Ovary (tissue), 3 donors: ENCODE measurements at regions not wholly inside any gene's neighbourhood (a gene's known extent, or its start where the extent isn't known, plus 50 kb on each side); places are given as distances from the start of the nearest gene placed in this dataset.

Experiments used
- CTCF ChIP-seq, 3 donors: fragments of 450-650 bp in 2 of 3; fragments of 200-600 bp in 1 of 3; IDR thresholded peaks; one replicate each; pipeline versions ENCODE4 v1.5.1 to v1.8.0; 2016 to 2022; ENCODE audit warnings: antibody characterized with exemption in 3 of 3, mild to moderate bottlenecking in 1 of 3
- EP300 ChIP-seq: sonication (generic); formaldehyde crosslinking; IDR thresholded peaks from one replicate; pipeline ENCODE4 v1.6.1; 2017; ENCODE audit warnings: antibody characterized with exemption
- POLR2A ChIP-seq: fragments of 450-650 bp; IDR thresholded peaks from one replicate; pipeline ENCODE4 v1.6.1; 2017; ENCODE audit warnings: antibody characterized with exemption, mild to moderate bottlenecking, moderate library complexity
- donor health status: DM: no; HTN: no; CAD: no.

- TF ChIP-seq CTCF (IDR thresholded peaks at IDR 0.05), result no peak
- no peak for TF ChIP-seq POLR2A
- TF ChIP-seq EP300, result no peak
These were observed 64.3 kb upstream of the DUSP10 start for GRCh38 chr1:221806236-221806635.
